PFSK-1 (cell line): ENCODE measurements at regions not wholly inside any gene's neighbourhood (a gene's known extent, or its start where the extent isn't known, plus 50 kb on each side); places are given as distances from the start of the nearest gene placed in this dataset.

Source experiments
- FOXP2 ChIP-seq: optimal IDR thresholded peaks from 2 replicates; pipeline ENCODE3; 2011; ENCODE audit warnings: borderline replicate concordance, control low read depth, inconsistent platforms; ENCODE audit not compliant: insufficient read depth; ENCODE audit errors: extremely low read length, extremely low read depth
- POLR2AphosphoS5 ChIP-seq: IDR thresholded peaks from 2 replicates; pipeline ENCODE4 v1.6.1; 2012; ENCODE audit warnings: low read depth, mild to moderate bottlenecking, control low read depth, low read length, moderate library complexity
- REST ChIP-seq, 2 experiments: IDR thresholded peaks; 2 replicates each; pipeline versions ENCODE4 v1.6.1 to v1.8.0; 2011 to 2012; ENCODE audit warnings: low read depth in 2 of 2, low read length in 2 of 2, control low read depth in 1 of 2, inconsistent platforms in 1 of 2, mild to moderate bottlenecking in 1 of 2, moderate library complexity in 1 of 2; ENCODE audit not compliant: insufficient read depth in 1 of 2
- SIN3A ChIP-seq: IDR thresholded peaks from 2 replicates; pipeline ENCODE4 v1.6.1; 2012; ENCODE audit warnings: mild to moderate bottlenecking, low read length, moderate library complexity, borderline replicate concordance; ENCODE audit not compliant: insufficient read depth
- TAF1 ChIP-seq: IDR thresholded peaks from 2 replicates; pipeline ENCODE4 v1.6.1; 2012; ENCODE audit warnings: low read length, control low read depth, borderline replicate concordance; ENCODE audit not compliant: insufficient read depth

GRCh38 chr1:67629370-67630075, 55.5 kb upstream of the GADD45A start:
- no peak for TF ChIP-seq TAF1
- no peak for TF ChIP-seq POLR2AphosphoS5
- no peak for TF ChIP-seq SIN3A
- TF ChIP-seq REST (IDR thresholded peaks at IDR 0.05; ENCODE audit: insufficient read depth in 1 of 2, low read depth in 2 of 2, low read length in 2 of 2), result no peak
- no peak for TF ChIP-seq FOXP2
